Type B pancreatic cell (in vitro differentiated cells): ENCODE measurements at regions not wholly inside any gene's neighbourhood (a gene's known extent, or its start where the extent isn't known, plus 50 kb on each side); places are given as distances from the start of the nearest gene placed in this dataset.

Source experiments
- DNase-seq: peaks from one replicate; pipeline ENCODE4 v3.0.0; 2021; ENCODE audit warnings: mixed read lengths; ENCODE audit not compliant: unreplicated experiment; ENCODE audit errors: extremely low spot score
- H3K27ac Mint-ChIP-seq: 2 replicates; pipeline ENCODE4 v1.8.0; 2021; ENCODE audit warnings: mild to moderate bottlenecking, mixed read lengths
- H3K27me3 Mint-ChIP-seq: 2 replicates; pipeline ENCODE4 v1.8.0; 2021; ENCODE audit warnings: mixed read lengths
- H3K36me3 Mint-ChIP-seq: 2 replicates; pipeline ENCODE4 v1.8.0; 2021; ENCODE audit warnings: mixed read lengths
- H3K4me1 Mint-ChIP-seq: one replicate; pipeline ENCODE4 v1.8.0; 2021; ENCODE audit warnings: mixed read lengths; ENCODE audit not compliant: unreplicated experiment
- H3K4me3 Mint-ChIP-seq: 2 replicates; pipeline ENCODE4 v1.8.0; 2021; ENCODE audit warnings: mild to moderate bottlenecking, mixed read lengths
- H3K9me3 Mint-ChIP-seq: 2 replicates; pipeline ENCODE4 v1.8.0; 2021; ENCODE audit warnings: mixed read lengths
- CTCF ChIP-seq: fragments of 200-600 bp; sonication (generic); conservative IDR thresholded peaks from 2 replicates; pipeline ENCODE4 v1.5.0; 2021; ENCODE audit warnings: antibody characterized with exemption, mild to moderate bottlenecking

GRCh38 chr13:40340368-40341095 lies 325.9 kb downstream of the FOXO1 start:
- no peak for TF ChIP-seq CTCF
- DNase-seq = no peak
- Mint-ChIP-seq H3K9me3 (no peaks in the 10 kb centered on the region), H3K27ac (peak overlapping the region; percentile 34), H3K4me3 (no peak overlapping the region), H3K4me1 (peaks cover 58% of the 10 kb centered on the region), H3K36me3 (no peaks in the 10 kb centered on the region), H3K27me3 (no peaks in the 10 kb centered on the region)

- Mint-ChIP-seq H3K9me3 (no peaks in the 10 kb centered on the region), H3K27me3 (no peaks in the 10 kb centered on the region), H3K4me1 (peaks cover 63% of the 10 kb centered on the region), H3K36me3 (no peaks in the 10 kb centered on the region), H3K27ac (peak overlapping the region; percentile 22), H3K4me3 (no peak overlapping the region)
- no peak for TF ChIP-seq CTCF
- DNase-seq = no peak
Measured at GRCh38 chr13:40341096-40341471, 325.4 kb downstream of the FOXO1 start.

- peak overlapping the region; percentile 22 for H3K27ac Mint-ChIP-seq
- no peaks in the 10 kb centered on the region for H3K27me3 Mint-ChIP-seq
- H3K4me1 Mint-ChIP-seq = peaks cover 65% of the 10 kb centered on the region
- TF ChIP-seq CTCF = no peak
- no peak overlapping the region for H3K4me3 Mint-ChIP-seq
- no peaks in the 10 kb centered on the region for H3K36me3 Mint-ChIP-seq
- no peaks in the 10 kb centered on the region for H3K9me3 Mint-ChIP-seq
- DNase-seq = no peak
Measured at GRCh38 chr13:40341501-40341900, 324.9 kb downstream of the FOXO1 start.

- peaks cover 60% of the 10 kb centered on the region for H3K4me1 Mint-ChIP-seq
- H3K27me3 Mint-ChIP-seq = no peaks in the 10 kb centered on the region
- no peak overlapping the region for H3K27ac Mint-ChIP-seq
- no peaks in the 10 kb centered on the region for H3K36me3 Mint-ChIP-seq
- no peak for DNase-seq
- TF ChIP-seq CTCF = no peak
- no peaks in the 10 kb centered on the region for H3K9me3 Mint-ChIP-seq
- H3K4me3 Mint-ChIP-seq = no peak overlapping the region
Measured at GRCh38 chr13:40342461-40342860, 324.0 kb downstream of the FOXO1 start.

GRCh38 chr13:40342901-40343300 lies 323.5 kb downstream of the FOXO1 start:
- H3K36me3 Mint-ChIP-seq = no peaks in the 10 kb centered on the region
- DNase-seq = no peak
- no peak overlapping the region for H3K4me3 Mint-ChIP-seq
- peak overlapping the region; percentile 59 for H3K27ac Mint-ChIP-seq
- H3K27me3 Mint-ChIP-seq = no peaks in the 10 kb centered on the region
- H3K9me3 Mint-ChIP-seq = no peaks in the 10 kb centered on the region
- TF ChIP-seq CTCF = no peak
- H3K4me1 Mint-ChIP-seq = peaks cover 62% of the 10 kb centered on the region
